Effector memory CD4-positive, alpha-beta T cell (primary cell): ENCODE measurements at regions not wholly inside any gene's neighbourhood (a gene's known extent, or its start where the extent isn't known, plus 50 kb on each side); places are given as distances from the start of the nearest gene placed in this dataset.
"Not testable (repeated sequence)": the region's sequence is repeated elsewhere in the genome, so short reads cannot be mapped to it uniquely, and the experiment has no call there.

Source experiments
- DNase-seq, 3 donors: peaks; one replicate each; pipeline ENCODE4 v3.0.0-alpha.2; 2020
- H3K27ac ChIP-seq: 2 replicates; pipeline ENCODE4 v1.7.0; 2013; ENCODE audit warnings: mild to moderate bottlenecking, low read length, moderate library complexity; ENCODE audit not compliant: insufficient read depth, poor library complexity, severe bottlenecking
- H3K27me3 ChIP-seq: replicated peaks from 2 replicates; pipeline ENCODE4 v1.7.0; 2013; ENCODE audit warnings: mild to moderate bottlenecking, low read length; ENCODE audit not compliant: insufficient read depth, control insufficient read depth, poor library complexity, severe bottlenecking
- H3K36me3 ChIP-seq: 2 replicates; pipeline ENCODE4 v1.7.0; 2013; ENCODE audit warnings: mild to moderate bottlenecking, low read length, moderate library complexity; ENCODE audit not compliant: control insufficient read depth, insufficient read depth
- H3K4me1 ChIP-seq: 2 replicates; pipeline ENCODE4 v1.7.0; 2013; ENCODE audit warnings: low read length, mild to moderate bottlenecking; ENCODE audit not compliant: control insufficient read depth, insufficient read depth, poor library complexity, severe bottlenecking
- H3K4me3 ChIP-seq: 2 replicates; pipeline ENCODE4 v1.7.0; 2013; ENCODE audit warnings: low read length, low read depth, mild to moderate bottlenecking; ENCODE audit not compliant: insufficient read depth, poor library complexity, severe bottlenecking
- H3K9me3 ChIP-seq: 2 replicates; pipeline ENCODE4 v1.7.0; 2013; ENCODE audit warnings: mild to moderate bottlenecking, low read length, moderate library complexity; ENCODE audit not compliant: control insufficient read depth

DNA sequence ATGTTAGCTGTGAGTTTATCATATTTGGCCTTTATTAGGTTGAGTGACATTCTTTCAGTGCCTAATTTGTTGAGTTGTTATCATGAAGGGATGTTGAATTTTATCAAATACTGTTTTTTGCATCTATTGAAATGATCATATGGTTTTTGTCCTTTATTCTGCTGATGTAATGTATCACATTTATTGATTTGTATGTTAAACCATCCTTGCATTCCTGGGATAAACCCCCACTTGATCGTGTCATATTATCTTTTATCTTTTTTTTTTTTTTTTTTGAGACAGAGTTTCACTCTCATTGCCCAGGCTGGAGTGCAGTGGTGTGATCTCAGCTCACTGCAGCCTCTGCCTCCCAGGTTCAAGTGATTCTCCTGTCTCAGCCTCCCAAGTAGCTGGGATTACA is 51.9 kb upstream of the MFGE8 start:
- not testable (repeated sequence) for H3K9me3 ChIP-seq, H3K27me3 ChIP-seq, H3K4me3 ChIP-seq, DNase-seq, H3K36me3 ChIP-seq, H3K27ac ChIP-seq, H3K4me1 ChIP-seq

DNA sequence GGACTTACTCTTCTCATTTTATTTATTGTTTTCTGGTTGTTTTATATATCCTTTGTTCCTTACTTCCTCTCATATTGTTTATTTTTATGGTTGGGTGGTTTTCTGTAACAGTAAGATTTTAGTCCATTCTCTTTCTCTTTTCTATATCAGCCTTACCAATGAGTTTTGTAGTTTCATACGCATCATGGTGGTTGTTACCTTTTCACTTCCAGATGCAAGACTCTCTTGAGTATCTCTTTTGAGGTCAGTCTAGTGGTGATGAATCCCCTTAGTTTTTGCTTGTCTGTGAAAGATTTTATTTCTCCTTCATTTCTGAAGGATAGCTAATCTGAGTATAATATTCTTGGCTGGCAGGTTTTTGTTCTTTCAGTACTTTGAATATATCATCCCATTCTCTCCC is 57.1 kb upstream of the MFGE8 start:
- H3K36me3 ChIP-seq = no peaks in the 10 kb centered on the region
- no peaks in the 10 kb centered on the region for H3K9me3 ChIP-seq
- DNase-seq = no peak
- no peak overlapping the region for H3K4me3 ChIP-seq
- no peaks in the 10 kb centered on the region for H3K4me1 ChIP-seq
- no peak overlapping the region for H3K27ac ChIP-seq
- H3K27me3 ChIP-seq = no peaks in the 10 kb centered on the region

- no peak overlapping the region for H3K27ac ChIP-seq
- H3K4me3 ChIP-seq = no peak overlapping the region
- H3K9me3 ChIP-seq = peaks cover 3% of the 10 kb centered on the region
- no peaks in the 10 kb centered on the region for H3K27me3 ChIP-seq
- H3K36me3 ChIP-seq = no peaks in the 10 kb centered on the region
- no peaks in the 10 kb centered on the region for H3K4me1 ChIP-seq
- DNase-seq = no peak
Observed at GRCh38 chr15:88974392-88974791, 61.2 kb upstream of the MFGE8 start.

DNA sequence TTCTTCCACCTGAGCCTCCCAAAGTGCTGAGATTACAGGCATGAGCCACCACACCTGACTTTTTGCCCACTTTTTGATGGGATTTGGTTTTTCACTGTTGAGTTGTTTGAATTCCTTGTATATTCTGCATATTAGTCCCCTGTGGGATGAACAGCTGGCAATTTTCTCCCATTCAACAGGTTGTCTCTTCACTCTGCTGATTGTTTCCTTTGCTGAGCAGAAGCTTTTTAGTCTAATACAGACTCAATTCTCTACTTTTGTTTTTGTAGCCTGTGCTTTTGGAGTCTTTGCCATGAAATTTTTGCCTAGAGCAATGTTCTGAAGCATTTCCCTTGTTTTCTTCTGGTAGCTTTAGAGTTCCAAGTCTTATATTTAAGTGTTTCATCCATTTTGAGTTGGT is 62.7 kb upstream of the MFGE8 start:
- no peak overlapping the region for H3K4me3 ChIP-seq
- DNase-seq = no peak
- no peaks in the 10 kb centered on the region for H3K36me3 ChIP-seq
- H3K9me3 ChIP-seq = peaks cover 3% of the 10 kb centered on the region
- no peaks in the 10 kb centered on the region for H3K27me3 ChIP-seq
- H3K4me1 ChIP-seq = no peaks in the 10 kb centered on the region
- no peak overlapping the region for H3K27ac ChIP-seq

DNA sequence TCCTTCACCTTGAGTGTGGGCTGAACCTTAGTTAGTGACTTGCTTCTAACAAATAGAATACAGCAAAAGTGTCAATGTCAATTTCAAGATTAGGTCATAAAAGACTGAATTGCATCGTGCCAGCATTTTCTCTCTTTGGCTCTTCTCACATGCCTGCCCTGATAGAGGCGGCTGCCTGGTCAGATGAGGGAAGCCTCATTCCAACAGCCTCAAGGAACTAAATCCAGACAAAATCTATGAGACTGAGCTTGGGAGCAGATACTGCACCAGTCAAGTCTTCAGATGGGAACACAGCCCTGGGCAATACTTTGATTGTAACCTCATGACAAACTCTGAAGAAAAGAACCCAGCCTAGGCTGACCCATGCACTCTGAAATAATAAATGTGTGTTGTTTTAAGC is 63.5 kb upstream of the MFGE8 start:
- Histone ChIP-seq H3K4me3 (no peak overlapping the region), H3K27me3 (no peaks in the 10 kb centered on the region), H3K9me3 (peaks cover 3% of the 10 kb centered on the region), H3K4me1 (no peaks in the 10 kb centered on the region), H3K36me3 (no peaks in the 10 kb centered on the region), H3K27ac (no peak overlapping the region)
- no peak for DNase-seq

DNA sequence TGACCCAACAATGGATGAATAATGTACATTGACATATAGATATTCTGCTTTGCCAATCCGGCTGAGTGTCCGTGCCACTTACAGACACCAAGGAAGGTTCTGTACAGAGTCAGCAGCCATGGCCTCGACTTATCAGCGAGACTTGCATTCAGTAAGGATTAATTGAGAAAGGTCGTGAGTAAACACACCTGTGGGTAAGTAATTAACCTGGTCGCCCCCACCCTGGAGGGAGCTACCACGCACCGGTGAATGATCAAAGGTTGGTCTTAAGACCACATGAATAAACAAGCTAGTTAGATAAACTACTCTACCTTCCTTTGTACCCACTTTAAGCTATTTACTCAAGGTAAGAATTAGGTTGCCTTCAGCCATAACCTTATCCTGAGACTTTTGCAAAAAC is 66.5 kb upstream of the MFGE8 start:
- no peak for DNase-seq
- H3K9me3 ChIP-seq = peaks cover 3% of the 10 kb centered on the region
- no peak overlapping the region for H3K4me3 ChIP-seq
- no peaks in the 10 kb centered on the region for H3K27me3 ChIP-seq
- H3K36me3 ChIP-seq = no peaks in the 10 kb centered on the region
- H3K27ac ChIP-seq = no peak overlapping the region
- no peaks in the 10 kb centered on the region for H3K4me1 ChIP-seq

DNA sequence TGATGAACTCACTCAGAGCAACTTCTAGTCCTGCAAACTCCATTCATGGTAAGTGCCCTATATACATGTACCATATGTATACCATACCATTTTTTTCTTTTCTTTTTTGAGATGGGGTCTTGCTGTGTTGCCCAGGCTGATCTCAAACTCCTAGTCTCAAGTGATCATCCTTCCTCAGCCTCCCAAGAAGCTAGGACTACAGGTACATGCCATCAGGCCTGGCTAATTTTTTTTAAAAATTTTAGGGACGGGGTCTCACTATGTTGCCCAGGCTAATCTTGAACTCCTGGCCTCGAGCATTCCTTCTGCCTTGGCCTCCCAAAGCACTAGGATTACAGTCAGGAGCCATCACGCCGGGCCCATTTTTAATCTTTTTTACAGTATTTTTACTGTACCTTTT is 67.3 kb upstream of the MFGE8 start:
- Histone ChIP-seq H3K9me3 (peaks cover 3% of the 10 kb centered on the region), H3K4me3 (no peak overlapping the region), H3K4me1 (no peaks in the 10 kb centered on the region), H3K36me3 (no peaks in the 10 kb centered on the region), H3K27me3 (no peaks in the 10 kb centered on the region), H3K27ac (no peak overlapping the region)
- DNase-seq = no peak

GRCh38 chr15:88981244-88982215 is 68.4 kb upstream of the MFGE8 start:
- Histone ChIP-seq H3K4me1 (no peaks in the 10 kb centered on the region), H3K4me3 (no peak overlapping the region), H3K36me3 (no peaks in the 10 kb centered on the region), H3K27me3 (no peaks in the 10 kb centered on the region), H3K27ac (no peak overlapping the region), H3K9me3 (peaks cover 3% of the 10 kb centered on the region)
- DNase-seq = no peak

GRCh38 chr15:88982304-88982945 is 69.2 kb upstream of the MFGE8 start:
- Histone ChIP-seq H3K27me3 (no peaks in the 10 kb centered on the region), H3K27ac (no peak overlapping the region), H3K9me3 (no peaks in the 10 kb centered on the region), H3K36me3 (no peaks in the 10 kb centered on the region), H3K4me1 (no peaks in the 10 kb centered on the region), H3K4me3 (no peak overlapping the region)
- DNase-seq = no peak

DNA sequence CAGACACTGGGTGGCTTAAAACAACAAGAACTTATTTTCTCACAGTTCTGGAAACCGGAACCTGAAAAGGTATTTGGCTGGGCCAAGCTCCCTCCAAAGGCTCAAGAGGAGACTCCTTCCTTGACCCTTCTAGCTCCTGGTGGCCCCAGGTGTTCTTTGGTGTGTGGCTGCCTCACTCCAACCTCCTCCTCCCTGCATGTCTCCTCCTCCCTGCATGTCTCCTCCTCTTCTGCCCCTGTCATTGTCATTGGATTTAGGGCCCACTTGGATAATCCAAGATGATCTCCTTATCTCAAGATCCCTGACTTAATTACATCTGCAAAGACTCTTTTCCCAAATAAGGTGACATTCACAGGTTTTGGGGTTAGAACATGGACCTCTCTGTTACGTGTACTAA is 69.8 kb upstream of the MFGE8 start:
- Histone ChIP-seq H3K27ac (no peak overlapping the region), H3K36me3 (no peaks in the 10 kb centered on the region), H3K4me3 (no peak overlapping the region), H3K9me3 (no peaks in the 10 kb centered on the region), H3K4me1 (no peaks in the 10 kb centered on the region), H3K27me3 (no peaks in the 10 kb centered on the region)
- no peak for DNase-seq
